Activated CD4-positive, alpha-beta T cell treated with anti-CD3 and anti-CD28 coated beads, Interleukin-2, amount 50 U/mL, for 48 hours (primary cell): ENCODE measurements at regions not wholly inside any gene's neighbourhood (a gene's known extent, or its start where the extent isn't known, plus 50 kb on each side); places are given as distances from the start of the nearest gene placed in this dataset.

ENCODE experiments used
- DNase-seq, 2 experiments: peaks; one replicate each; pipeline ENCODE4 v3.0.0-alpha.2; 2020

- no peak for DNase-seq
Measured at GRCh38 chr18:66727991-66728390, 124.1 kb upstream of the CDH19 start.

- DNase-seq = no peak
Measured at GRCh38 chr18:66724664-66725356, 120.9 kb upstream of the CDH19 start.

- no peak for DNase-seq
Measured at GRCh38 chr18:66722671-66723070, 118.8 kb upstream of the CDH19 start.

- DNase-seq = no peak
Measured at GRCh38 chr18:66708646-66709045, 104.8 kb upstream of the CDH19 start.

GRCh38 chr18:66707473-66707872 is 103.6 kb upstream of the CDH19 start:
- no peak for DNase-seq

- no peak for DNase-seq
Measured at GRCh38 chr18:66695281-66695680, 91.4 kb upstream of the CDH19 start.

- DNase-seq = no peak
Measured at GRCh38 chr18:66694852-66695251, 91.0 kb upstream of the CDH19 start.

GRCh38 chr18:66687635-66688034 is 83.7 kb upstream of the CDH19 start:
- no peak for DNase-seq

- DNase-seq = no peak
Measured at GRCh38 chr18:66682855-66683322, 79.0 kb upstream of the CDH19 start.

- no peak for DNase-seq
Measured at GRCh38 chr18:66676699-66677098, 72.8 kb upstream of the CDH19 start.

GRCh38 chr18:66674286-66674685 is 70.4 kb upstream of the CDH19 start:
- no peak for DNase-seq

- no peak for DNase-seq
Measured at GRCh38 chr18:66668706-66669105, 64.8 kb upstream of the CDH19 start.

GRCh38 chr18:66662632-66663031 is 58.7 kb upstream of the CDH19 start:
- DNase-seq = no peak

GRCh38 chr18:66655407-66655806 is 51.5 kb upstream of the CDH19 start:
- DNase-seq = no peak
